ENCODE measurements at regions not wholly inside any gene's neighbourhood (a gene's known extent, or its start where the extent isn't known, plus 50 kb on each side); places are given as distances from the start of the nearest gene placed in this dataset.

- no peak overlapping the region for H3K27ac ChIP-seq (ENCODE audit: low read depth, low read length, poor library complexity, severe bottlenecking)
These were observed 1140.7 kb upstream of the LRRN3 start for GRCh38 chr7:109950256-109950655.

GRCh38 chr7:109950821-109951564 lies 1139.9 kb upstream of the LRRN3 start:
- Histone ChIP-seq H3K9me3 (ENCODE audit: low read length) (no peaks in the 10 kb centered on the region), H3F3A (ENCODE audit: insufficient read depth, low read length) (no peaks in the 10 kb centered on the region), H2AFZ (ENCODE audit: low read length) (no peak overlapping the region), H3K9me2 (ENCODE audit: low read depth, low read length) (no peaks in the 10 kb centered on the region), H4K20me1 (ENCODE audit: insufficient read depth, low read length) (no peaks in the 10 kb centered on the region), H3K79me2 (ENCODE audit: insufficient read depth, low read length) (no peaks in the 10 kb centered on the region), H3K4me3 (ENCODE audit: low read depth, low read length, poor library complexity, severe bottlenecking) (no peak overlapping the region), H3K27me3 (ENCODE audit: insufficient read depth, low read length) (no peaks in the 10 kb centered on the region), H3K27ac (ENCODE audit: low read depth, low read length, poor library complexity, severe bottlenecking) (no peak overlapping the region), H3K4me1 (ENCODE audit: insufficient read depth, low read length, severe bottlenecking) (no peaks in the 10 kb centered on the region), H3K9ac (ENCODE audit: low read length) (no peak overlapping the region), H3K36me3 (ENCODE audit: insufficient read depth, low read length) (no peaks in the 10 kb centered on the region), H3K4me2 (ENCODE audit: low read length) (no peak overlapping the region)
- TF ChIP-seq EZH2 (IDR thresholded peaks at IDR 0.05; ENCODE audit: borderline replicate concordance, low read length), result no peak
- TF ChIP-seq CTCF (IDR thresholded peaks at IDR 0.05; ENCODE audit: low read length), result no peak

More at GRCh38 chr7:109950256-109950655, 1140.7 kb upstream of the LRRN3 start:
- no peaks in the 10 kb centered on the region for H3K9me3 ChIP-seq (ENCODE audit: low read length)
- no peaks in the 10 kb centered on the region for H3K36me3 ChIP-seq (ENCODE audit: insufficient read depth, low read length)
- no peaks in the 10 kb centered on the region for H3F3A ChIP-seq (ENCODE audit: insufficient read depth, low read length)
- H3K4me3 ChIP-seq (ENCODE audit: low read depth, low read length, poor library complexity, severe bottlenecking), result no peak overlapping the region
- H3K4me2 ChIP-seq (ENCODE audit: low read length), result no peak overlapping the region
- H3K79me2 ChIP-seq (ENCODE audit: insufficient read depth, low read length), result no peaks in the 10 kb centered on the region
- TF ChIP-seq EZH2 (IDR thresholded peaks at IDR 0.05; ENCODE audit: borderline replicate concordance, low read length) (no peak), CTCF (IDR thresholded peaks at IDR 0.05; ENCODE audit: low read length) (no peak)
- H3K27me3 ChIP-seq (ENCODE audit: insufficient read depth, low read length), result no peaks in the 10 kb centered on the region
- no peaks in the 10 kb centered on the region for H3K4me1 ChIP-seq (ENCODE audit: insufficient read depth, low read length, severe bottlenecking)
- no peak overlapping the region for H2AFZ ChIP-seq (ENCODE audit: low read length)
- no peaks in the 10 kb centered on the region for H4K20me1 ChIP-seq (ENCODE audit: insufficient read depth, low read length)
- H3K9ac ChIP-seq (ENCODE audit: low read length), result no peak overlapping the region
- H3K9me2 ChIP-seq (ENCODE audit: low read depth, low read length), result no peaks in the 10 kb centered on the region

DNA sequence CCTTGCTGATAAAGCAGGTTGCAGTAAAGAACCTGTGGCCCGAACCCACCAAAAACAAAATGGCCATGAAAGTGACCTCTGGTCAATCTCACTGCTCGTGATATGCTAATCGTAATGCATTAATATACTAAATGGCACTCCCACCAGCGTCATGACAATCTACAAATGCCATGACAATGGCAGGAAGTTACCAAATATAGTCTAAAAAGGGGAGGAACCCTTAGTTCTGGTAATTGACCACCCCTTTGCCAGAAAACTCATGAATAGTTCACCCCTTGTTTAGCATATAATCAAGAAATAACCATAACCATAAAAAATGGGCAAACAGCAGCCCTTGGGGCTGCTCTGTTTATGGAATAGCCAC lies 1139.4 kb upstream of the LRRN3 start:
- H3K27me3 ChIP-seq (ENCODE audit: insufficient read depth, low read length), result no peaks in the 10 kb centered on the region
- H3K79me2 ChIP-seq (ENCODE audit: insufficient read depth, low read length), result no peaks in the 10 kb centered on the region
- H3K9me2 ChIP-seq (ENCODE audit: low read depth, low read length), result no peaks in the 10 kb centered on the region
- H2AFZ ChIP-seq (ENCODE audit: low read length), result no peak overlapping the region
- no peaks in the 10 kb centered on the region for H3K4me1 ChIP-seq (ENCODE audit: insufficient read depth, low read length, severe bottlenecking)
- H3K4me3 ChIP-seq (ENCODE audit: low read depth, low read length, poor library complexity, severe bottlenecking), result no peak overlapping the region
- H4K20me1 ChIP-seq (ENCODE audit: insufficient read depth, low read length), result no peaks in the 10 kb centered on the region
- H3K27ac ChIP-seq (ENCODE audit: low read depth, low read length, poor library complexity, severe bottlenecking), result no peak overlapping the region
- no peak overlapping the region for H3K4me2 ChIP-seq (ENCODE audit: low read length)
- H3F3A ChIP-seq (ENCODE audit: insufficient read depth, low read length), result no peaks in the 10 kb centered on the region
- H3K9ac ChIP-seq (ENCODE audit: low read length), result no peak overlapping the region
- TF ChIP-seq EZH2 (IDR thresholded peaks at IDR 0.05; ENCODE audit: borderline replicate concordance, low read length), result no peak
- no peak for TF ChIP-seq CTCF (IDR thresholded peaks at IDR 0.05; ENCODE audit: low read length)
- H3K36me3 ChIP-seq (ENCODE audit: insufficient read depth, low read length), result no peaks in the 10 kb centered on the region
- no peaks in the 10 kb centered on the region for H3K9me3 ChIP-seq (ENCODE audit: low read length)
